HG03521 (cell line): ENCODE measurements at regions not wholly inside any gene's neighbourhood (a gene's known extent, or its start where the extent isn't known, plus 50 kb on each side); places are given as distances from the start of the nearest gene placed in this dataset.

Source experiments
- ATAC-seq: cut with Tn5 transposase; IDR thresholded peaks from one replicate; pipeline ENCODE4 v1.9.1; 2021; ENCODE audit warnings: mild to moderate bottlenecking, moderate library complexity; ENCODE audit not compliant: unreplicated experiment

DNA sequence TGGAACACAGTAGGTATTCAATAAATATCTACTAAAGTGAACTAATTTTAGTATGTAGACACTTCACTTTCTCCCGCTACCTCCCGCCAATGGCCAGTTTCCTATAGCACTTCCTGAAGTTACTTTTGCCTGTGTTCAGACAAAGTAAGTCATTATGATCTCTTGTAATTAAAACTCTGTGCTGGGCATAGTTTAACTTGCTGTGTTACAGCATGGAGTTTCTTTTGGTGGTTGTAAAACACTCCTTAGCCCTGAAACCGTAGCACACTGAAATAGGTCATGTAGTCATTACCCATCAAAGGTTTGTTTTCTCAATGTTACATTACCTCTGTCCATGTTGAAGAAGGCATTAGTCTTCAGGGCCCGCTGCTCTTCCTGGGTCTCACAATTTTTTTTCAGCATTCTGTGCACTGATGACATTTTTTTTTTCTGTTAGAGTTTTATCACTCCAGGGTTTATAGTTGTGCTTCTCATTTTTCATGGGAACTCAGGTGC lies 54.0 kb upstream of the CENPW start:
- no peak for ATAC-seq
